Endothelial cell (in vitro differentiated cells): ENCODE measurements at regions not wholly inside any gene's neighbourhood (a gene's known extent, or its start where the extent isn't known, plus 50 kb on each side); places are given as distances from the start of the nearest gene placed in this dataset.

Source experiments
- DNase-seq: peaks from one replicate; pipeline ENCODE4 v3.0.0; 2021; ENCODE audit warnings: low spot score
- H3K27ac Mint-ChIP-seq: one replicate; pipeline ENCODE4 v1.8.0; 2021; ENCODE audit warnings: mixed read lengths, inconsistent platforms; ENCODE audit not compliant: unreplicated experiment
- H3K27me3 Mint-ChIP-seq: one replicate; pipeline ENCODE4 v1.8.0; 2021; ENCODE audit warnings: mild to moderate bottlenecking, moderate library complexity, mixed read lengths, inconsistent platforms; ENCODE audit not compliant: unreplicated experiment
- H3K36me3 Mint-ChIP-seq: one replicate; pipeline ENCODE4 v1.8.0; 2021; ENCODE audit warnings: mild to moderate bottlenecking, low read depth, mixed read lengths, inconsistent platforms; ENCODE audit not compliant: unreplicated experiment
- H3K4me1 Mint-ChIP-seq: one replicate; pipeline ENCODE4 v1.8.0; 2021; ENCODE audit warnings: mild to moderate bottlenecking, mixed read lengths, inconsistent platforms; ENCODE audit not compliant: unreplicated experiment
- H3K4me3 Mint-ChIP-seq: one replicate; pipeline ENCODE4 v1.8.0; 2021; ENCODE audit warnings: mild to moderate bottlenecking, mixed read lengths, inconsistent platforms; ENCODE audit not compliant: unreplicated experiment
- H3K9me3 Mint-ChIP-seq: one replicate; pipeline ENCODE4 v1.8.0; 2021; ENCODE audit warnings: mixed read lengths, inconsistent platforms; ENCODE audit not compliant: unreplicated experiment
- CTCF ChIP-seq: fragments of 200-600 bp; sonication (generic); IDR thresholded peaks from one replicate; pipeline ENCODE4 v1.5.0; 2021; ENCODE audit warnings: antibody characterized with exemption; ENCODE audit not compliant: unreplicated experiment

GRCh38 chr9:93898026-93898425 is 57.1 kb downstream of the BARX1 start:
- Mint-ChIP-seq H3K4me1 (peaks cover 2% of the 10 kb centered on the region), H3K27ac (peak overlapping the region; percentile 73), H3K4me3 (no peak overlapping the region), H3K36me3 (no peaks in the 10 kb centered on the region), H3K27me3 (no peaks in the 10 kb centered on the region), H3K9me3 (peaks cover 2% of the 10 kb centered on the region)
- no peak for TF ChIP-seq CTCF
- no peak for DNase-seq

- no peak for DNase-seq
- H3K36me3 Mint-ChIP-seq, result no peaks in the 10 kb centered on the region
- H3K27ac Mint-ChIP-seq, result peak overlapping the region; percentile 73
- H3K9me3 Mint-ChIP-seq, result peaks cover 6% of the 10 kb centered on the region
- H3K4me1 Mint-ChIP-seq, result peaks cover 2% of the 10 kb centered on the region
- TF ChIP-seq CTCF, result no peak
- H3K27me3 Mint-ChIP-seq, result no peaks in the 10 kb centered on the region
- H3K4me3 Mint-ChIP-seq, result no peak overlapping the region
Observed at GRCh38 chr9:93897075-93897970, 57.8 kb downstream of the BARX1 start.

GRCh38 chr9:93896496-93897033 is 58.6 kb downstream of the BARX1 start:
- no peak for DNase-seq
- Mint-ChIP-seq H3K4me3 (no peak overlapping the region), H3K4me1 (peaks cover 2% of the 10 kb centered on the region), H3K27me3 (no peaks in the 10 kb centered on the region), H3K9me3 (peaks cover 6% of the 10 kb centered on the region), H3K36me3 (no peaks in the 10 kb centered on the region), H3K27ac (no peak overlapping the region)
- no peak for TF ChIP-seq CTCF

- Mint-ChIP-seq H3K4me3 (no peak overlapping the region), H3K4me1 (peaks cover 2% of the 10 kb centered on the region), H3K27me3 (peaks cover 3% of the 10 kb centered on the region), H3K9me3 (peaks cover 6% of the 10 kb centered on the region), H3K36me3 (no peaks in the 10 kb centered on the region), H3K27ac (no peak overlapping the region)
- DNase-seq, result no peak
- no peak for TF ChIP-seq CTCF
Observed at GRCh38 chr9:93896093-93896492, 59.1 kb downstream of the BARX1 start.

GRCh38 chr9:93895535-93895934 is 59.6 kb downstream of the BARX1 start:
- H3K36me3 Mint-ChIP-seq, result no peaks in the 10 kb centered on the region
- H3K4me1 Mint-ChIP-seq, result peaks cover 2% of the 10 kb centered on the region
- peaks cover 6% of the 10 kb centered on the region for H3K9me3 Mint-ChIP-seq
- TF ChIP-seq CTCF, result no peak
- no peak for DNase-seq
- no peak overlapping the region for H3K4me3 Mint-ChIP-seq
- peaks cover 7% of the 10 kb centered on the region for H3K27me3 Mint-ChIP-seq
- H3K27ac Mint-ChIP-seq, result no peak overlapping the region
